GM12878 (cell line): ENCODE measurements at regions not wholly inside any gene's neighbourhood (a gene's known extent, or its start where the extent isn't known, plus 50 kb on each side); places are given as distances from the start of the nearest gene placed in this dataset.

Experiments
- ATAC-seq: fragments of 200-7000 bp; cut with Tn5 transposase; 3 replicates; pipeline ENCODE4 v1.9.1; 2020; ENCODE audit warnings: mild to moderate bottlenecking, moderate library complexity
- BruUV-seq: library from RNA; stranded (reverse); fragments of 400-500 nt; replicated peaks from 2 replicates; lab custom pipeline; 2021; lab: Mats Ljungman, UMichigan
- CTCF ChIA-PET: fragments of 300-600 bp; sonication (Branson Sonifier 250); formaldehyde crosslinking; extraction: SDS; loops from one replicate; lab custom pipeline; 2021; ENCODE audit warnings: inconsistent platforms; lab: Yijun Ruan, JAX
- POLR2A ChIA-PET: fragments of 350-600 bp; formaldehyde crosslinking; extraction: SDS; loops from one replicate; lab custom pipeline; 2021; ENCODE audit warnings: inconsistent platforms; lab: Charles Lee
- RAD21 ChIA-PET: fragments of 300-600 bp; sonication (Branson Sonifier 250); formaldehyde crosslinking; loops from one replicate; lab custom pipeline; 2023; ENCODE audit warnings: antibody characterized with exemption; ENCODE audit not compliant: unreplicated experiment; lab: Charles Lee
- SMC1A ChIA-PET: fragments of 300-600 bp; sonication (Branson Sonifier 250); formaldehyde crosslinking; loops from one replicate; lab custom pipeline; 2023; ENCODE audit not compliant: unreplicated experiment, uncharacterized antibody; lab: Charles Lee
- DNase-seq: peaks from one replicate; pipeline ENCODE4 v3.0.0-alpha.2; 2011; ENCODE audit warnings: low read depth, low spot score
- FAIRE-seq: peaks from 3 replicates; lab custom pipeline; 2011; peaks lifted over from hg19 to GRCh38; lab: Jason Lieb, UNC
- H2AFZ ChIP-seq: 2 replicates; pipeline ENCODE4 v1.6.0; 2011; ENCODE audit warnings: low read depth, low read length, control low read depth; ENCODE audit not compliant: control insufficient read depth
- H3K27ac ChIP-seq: 2 replicates; pipeline ENCODE4 v1.5.1; 2011; ENCODE audit warnings: control low read depth; ENCODE audit not compliant: control insufficient read depth, insufficient read depth
- H3K27me3 ChIP-seq, 2 experiments: replicated peaks in 1 of 2; 2 replicates each; pipeline versions ENCODE4 v1.6.0 to v1.6.1; 2011; ENCODE audit warnings: low read length in 1 of 2; ENCODE audit not compliant: control insufficient read depth in 2 of 2, insufficient read depth in 2 of 2
- H3K36me3 ChIP-seq, 2 experiments: 2 replicates each; pipeline ENCODE4 v1.5.1; 2011; ENCODE audit warnings: low read length in 1 of 2; ENCODE audit not compliant: control insufficient read depth in 2 of 2, insufficient read depth in 2 of 2
- H3K4me1 ChIP-seq: 2 replicates; pipeline ENCODE4 v1.6.1; 2011; ENCODE audit warnings: mild to moderate bottlenecking, low read length, moderate library complexity, mixed read lengths; ENCODE audit not compliant: control insufficient read depth, insufficient read depth
- H3K4me2 ChIP-seq: 2 replicates; pipeline ENCODE4 v1.6.0; 2011; ENCODE audit warnings: control low read depth; ENCODE audit not compliant: control insufficient read depth, insufficient read depth
- H3K4me3 ChIP-seq: fragments of 200-600 bp; sonication (generic); 2 replicates; pipeline ENCODE4 v1.5.1; 2016
- H3K79me2 ChIP-seq: 2 replicates; pipeline ENCODE4 v1.6.0; 2011; ENCODE audit warnings: low read length; ENCODE audit not compliant: control insufficient read depth, insufficient read depth
- H3K9ac ChIP-seq: 2 replicates; pipeline ENCODE4 v1.8.0; 2011; ENCODE audit warnings: low read length, control low read depth, mixed read lengths; ENCODE audit not compliant: control insufficient read depth, insufficient read depth
- H3K9me3 ChIP-seq: replicated peaks from 3 replicates; pipeline ENCODE4 v1.5.1; 2011; ENCODE audit warnings: mild to moderate bottlenecking, low read length; ENCODE audit not compliant: control insufficient read depth, insufficient read depth
- H4K20me1 ChIP-seq: 2 replicates; pipeline ENCODE4 v1.6.0; 2011; ENCODE audit not compliant: control insufficient read depth, insufficient read depth
- CBFB ChIP-seq: IDR thresholded peaks from 2 replicates; pipeline ENCODE4 v1.6.1; 2016; ENCODE audit warnings: antibody characterized with exemption, low read depth
- CHD2 ChIP-seq: IDR thresholded peaks from 2 replicates; pipeline ENCODE4 v1.6.1; 2011; ENCODE audit warnings: low read depth, low read length, improper control_type of control experiment, borderline replicate concordance
- GATAD2B ChIP-seq: fragments of 450-650 bp; conservative IDR thresholded peaks from 2 replicates; pipeline ENCODE4 v1.6.1; 2017; ENCODE audit warnings: low read depth, mild to moderate bottlenecking, moderate library complexity
- NRF1 ChIP-seq: conservative IDR thresholded peaks from 2 replicates; pipeline ENCODE4 v1.6.1; 2011; ENCODE audit warnings: mild to moderate bottlenecking, low read depth, low read length, improper control_type of control experiment
- POLR2AphosphoS2 ChIP-seq: IDR thresholded peaks from 2 replicates; pipeline ENCODE4 v1.6.1; 2011; ENCODE audit warnings: low read depth, mild to moderate bottlenecking, low read length, improper control_type of control experiment, moderate library complexity
- RFX5 ChIP-seq: IDR thresholded peaks from 2 replicates; pipeline ENCODE4 v1.6.1; 2011; ENCODE audit warnings: low read depth, low read length, improper control_type of control experiment
- SIN3A ChIP-seq: IDR thresholded peaks from 2 replicates; pipeline ENCODE4 v1.6.1; 2012; ENCODE audit warnings: low read depth, low read length, improper control_type of control experiment
- SREBF2 ChIP-seq: IDR thresholded peaks from 2 replicates; pipeline ENCODE4 v1.6.1; 2012; ENCODE audit warnings: mild to moderate bottlenecking, low read length
- SUZ12 ChIP-seq: fragments of 200-600 bp; sonication (generic); IDR thresholded peaks from one replicate; pipeline ENCODE4 v1.6.1; 2018; ENCODE audit warnings: antibody characterized with exemption, mild to moderate bottlenecking; ENCODE audit not compliant: unreplicated experiment
- WRNIP1 ChIP-seq: IDR thresholded peaks from 2 replicates; pipeline ENCODE4 v1.6.1; 2011; ENCODE audit warnings: low read depth, low read length, improper control_type of control experiment, borderline replicate concordance
- ZBTB33 ChIP-seq: fragments of 450-650 bp; IDR thresholded peaks from 2 replicates; pipeline ENCODE4 v1.6.1; 2017; ENCODE audit warnings: mild to moderate bottlenecking
- ZNF384 ChIP-seq: IDR thresholded peaks from 2 replicates; pipeline ENCODE4 v1.6.1; 2012; ENCODE audit warnings: low read depth, mild to moderate bottlenecking, low read length, improper control_type of control experiment, borderline replicate concordance
- WGBS: methylation state at CpG from one replicate; pipeline ENCODE4 v1.1.6; 2016; ENCODE audit warnings: low lambda C conversion rate; ENCODE audit not compliant: insufficient replicate concordance, insufficient coverage; ENCODE audit errors: missing lambda C conversion rate; 5-methylcytosine and 5-hydroxymethylcytosine counted together
- in situ Hi-C: fragments of 300-500 bp; cut with MboI; formaldehyde crosslinking; loops from 9 replicates; pipeline ENCODE4 v1.14.3; 2018; ENCODE audit warnings: mixed read lengths
- intact Hi-C: fragments of 100-400 bp; cut with micrococcal nuclease; formaldehyde crosslinking; loops from one replicate; pipeline ENCODE4 v1.14.2; 2022; ENCODE audit not compliant: unreplicated experiment
- TF ChIP-seq, protein P1 (sequence below), 3 experiments: IDR thresholded peaks in 2 of 3; conservative IDR thresholded peaks in 1 of 3; 2 replicates each; pipeline ENCODE4 v1.5.1; 2011; ENCODE audit warnings: low read depth in 3 of 3, low read length in 3 of 3, mild to moderate bottlenecking in 3 of 3, control low read depth in 2 of 3, moderate library complexity in 2 of 3, inconsistent platforms in 1 of 3, mixed read lengths in 1 of 3; ENCODE audit not compliant: control insufficient read depth in 2 of 3, insufficient read depth in 1 of 3; ENCODE audit errors: extremely low read depth in 1 of 3

GRCh38 chr9:79334001-79334400 lies 237.8 kb upstream of the TLE4 start:
- H3K79me2 ChIP-seq: no peaks in the 10 kb centered on the region
- SMC1A ChIA-PET: no interaction called here
- H3K4me1 ChIP-seq: no peaks in the 10 kb centered on the region
- in situ Hi-C loops: no loop called here
- POLR2A ChIA-PET: no interaction called here
- H3K4me2 ChIP-seq: no peak overlapping the region
- BruUV-seq: no TSS peak
- no peak overlapping the region for H2AFZ ChIP-seq
- TF ChIP-seq SIN3A: no peak
- no peak for TF ChIP-seq ZNF384
- TF ChIP-seq, all 136 proteins: peak for 0
- Histone ChIP-seq H3K27me3 (no peaks in the 10 kb centered on the region), H3K36me3 (no peaks in the 10 kb centered on the region), H3K9me3 (no peaks in the 10 kb centered on the region), H3K4me3 (no peak overlapping the region), H3K9ac (no peak overlapping the region), H4K20me1 (no peaks in the 10 kb centered on the region), H3K27ac (no peak overlapping the region)
- intact Hi-C loops: no loop called here
- CTCF ChIA-PET: no interaction called here
- 39% methylated on average over 6 of the region's 6 CpGs for WGBS
- no peak for ATAC-seq
- FAIRE-seq: no peak
- no peak for DNase-seq
- RAD21 ChIA-PET: no interaction called here

DNA sequence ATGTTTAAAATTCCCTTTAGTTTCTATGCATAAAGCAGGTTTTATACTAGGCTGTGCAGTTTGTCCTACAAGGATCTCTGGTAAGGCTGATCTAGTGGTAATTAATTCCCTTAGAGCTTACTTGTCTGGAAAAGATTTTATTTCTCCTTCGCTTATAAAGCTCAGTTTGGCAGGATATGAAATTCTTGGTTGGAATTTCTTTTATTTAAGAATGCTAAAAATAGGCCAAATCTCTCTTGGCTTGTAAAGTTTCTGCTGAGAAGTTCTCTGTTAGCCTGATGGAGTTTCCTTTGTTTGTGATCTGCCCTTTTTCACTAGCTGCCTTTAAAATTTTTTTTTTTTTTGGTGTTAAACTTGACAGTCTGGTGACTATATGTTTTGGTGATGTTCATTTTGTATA lies 237.1 kb upstream of the TLE4 start:
- RAD21 ChIA-PET: no interaction called here
- no peaks in the 10 kb centered on the region for H3K9me3 ChIP-seq
- TF ChIP-seq POLR2AphosphoS2: no peak
- no peak for TF ChIP-seq SUZ12
- TF ChIP-seq, protein P1, sequence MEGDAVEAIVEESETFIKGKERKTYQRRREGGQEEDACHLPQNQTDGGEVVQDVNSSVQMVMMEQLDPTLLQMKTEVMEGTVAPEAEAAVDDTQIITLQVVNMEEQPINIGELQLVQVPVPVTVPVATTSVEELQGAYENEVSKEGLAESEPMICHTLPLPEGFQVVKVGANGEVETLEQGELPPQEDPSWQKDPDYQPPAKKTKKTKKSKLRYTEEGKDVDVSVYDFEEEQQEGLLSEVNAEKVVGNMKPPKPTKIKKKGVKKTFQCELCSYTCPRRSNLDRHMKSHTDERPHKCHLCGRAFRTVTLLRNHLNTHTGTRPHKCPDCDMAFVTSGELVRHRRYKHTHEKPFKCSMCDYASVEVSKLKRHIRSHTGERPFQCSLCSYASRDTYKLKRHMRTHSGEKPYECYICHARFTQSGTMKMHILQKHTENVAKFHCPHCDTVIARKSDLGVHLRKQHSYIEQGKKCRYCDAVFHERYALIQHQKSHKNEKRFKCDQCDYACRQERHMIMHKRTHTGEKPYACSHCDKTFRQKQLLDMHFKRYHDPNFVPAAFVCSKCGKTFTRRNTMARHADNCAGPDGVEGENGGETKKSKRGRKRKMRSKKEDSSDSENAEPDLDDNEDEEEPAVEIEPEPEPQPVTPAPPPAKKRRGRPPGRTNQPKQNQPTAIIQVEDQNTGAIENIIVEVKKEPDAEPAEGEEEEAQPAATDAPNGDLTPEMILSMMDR (IDR thresholded peaks at IDR 0.05 in 2 of 3, conservative IDR thresholded peaks at IDR 0.05 in 1 of 3; ENCODE audit: control insufficient read depth in 2 of 3, extremely low read depth in 1 of 3, insufficient read depth in 1 of 3, low read depth in 3 of 3, low read length in 3 of 3): no peak
- TF ChIP-seq ZBTB33: no peak
- no peak for TF ChIP-seq GATAD2B
- TF ChIP-seq CBFB: no peak
- no peak for TF ChIP-seq NRF1
- no peak for TF ChIP-seq RFX5
- no peak for TF ChIP-seq SREBF2
- TF ChIP-seq WRNIP1: no peak
- no peak for TF ChIP-seq CHD2

More for the DNA sequence above, 237.1 kb upstream of the TLE4 start:
- Histone ChIP-seq H4K20me1 (no peaks in the 10 kb centered on the region), H3K4me1 (no peaks in the 10 kb centered on the region), H3K27me3 (no peaks in the 10 kb centered on the region), H3K4me2 (no peak overlapping the region), H3K27ac (no peak overlapping the region), H3K9ac (no peak overlapping the region), H3K79me2 (no peaks in the 10 kb centered on the region), H3K4me3 (no peak overlapping the region), H2AFZ (no peak overlapping the region), H3K36me3 (no peaks in the 10 kb centered on the region)
- intact Hi-C loops (no loop called here), in situ Hi-C loops (no loop called here)
- 27% methylated on average over 1 of the region's 1 CpG for WGBS
- ChIA-PET SMC1A (no interaction called here), POLR2A (no interaction called here), CTCF (interaction anchor here (1.2 to 1.5 kb wide), 2 partner anchors 10 to 205 kb away, joined by 3 to 4 read pairs; no protein-coding TSS in a partner anchor)
- no TSS peak for BruUV-seq
- no peak for FAIRE-seq
- no peak for ATAC-seq
- DNase-seq: no peak
